ENCODE measurements at regions not wholly inside any gene's neighbourhood (a gene's known extent, or its start where the extent isn't known, plus 50 kb on each side); places are given as distances from the start of the nearest gene placed in this dataset.
A peak's percentile ranks its signal among the peaks of the same experiment; 100 is the strongest.

DNA sequence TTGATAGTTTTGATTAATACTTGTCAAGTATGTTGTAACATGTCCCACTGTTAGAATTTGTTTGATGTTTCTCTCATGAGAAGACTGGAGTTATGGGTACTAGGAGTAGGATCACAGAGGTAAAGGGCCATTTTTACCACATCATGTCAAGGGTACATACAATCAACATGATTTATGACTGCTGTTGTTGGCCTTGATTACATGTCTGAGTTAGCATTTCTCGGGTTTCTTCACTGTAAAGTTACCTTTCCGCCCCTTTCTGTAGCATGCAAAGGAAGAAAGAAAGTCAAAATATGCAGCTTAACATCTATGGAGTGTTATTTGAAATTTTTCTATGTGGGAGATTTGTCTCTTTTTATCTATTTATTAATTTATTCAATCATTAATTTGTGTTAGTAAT lies 1456.4 kb downstream of the SUCLG1 start:
- Histone ChIP-seq H3K4me3 (ENCODE audit: low read length in 3 of 3) (no peak overlapping the region), H3K4me1 (ENCODE audit: control insufficient read depth in 2 of 3, insufficient read depth in 2 of 3, low read depth in 1 of 3, low read length in 3 of 3) (no peaks in the 10 kb centered on the region), H3K27me3 (ENCODE audit: control insufficient read depth, insufficient read depth, low read length) (no peaks in the 10 kb centered on the region), H3K36me3 (ENCODE audit: control insufficient read depth in 2 of 3, insufficient read depth in 3 of 3, low read length in 3 of 3) (no peaks in the 10 kb centered on the region), H3K9me3 (ENCODE audit: control insufficient read depth in 2 of 3, insufficient read depth in 1 of 3, low read length in 3 of 3) (no peaks in the 10 kb centered on the region), H3K27ac (ENCODE audit: low read depth in 2 of 2, low read length in 2 of 2) (no peak overlapping the region), H3K9ac (ENCODE audit: low read length in 3 of 3) (no peak overlapping the region)
- TF ChIP-seq, protein P1, sequence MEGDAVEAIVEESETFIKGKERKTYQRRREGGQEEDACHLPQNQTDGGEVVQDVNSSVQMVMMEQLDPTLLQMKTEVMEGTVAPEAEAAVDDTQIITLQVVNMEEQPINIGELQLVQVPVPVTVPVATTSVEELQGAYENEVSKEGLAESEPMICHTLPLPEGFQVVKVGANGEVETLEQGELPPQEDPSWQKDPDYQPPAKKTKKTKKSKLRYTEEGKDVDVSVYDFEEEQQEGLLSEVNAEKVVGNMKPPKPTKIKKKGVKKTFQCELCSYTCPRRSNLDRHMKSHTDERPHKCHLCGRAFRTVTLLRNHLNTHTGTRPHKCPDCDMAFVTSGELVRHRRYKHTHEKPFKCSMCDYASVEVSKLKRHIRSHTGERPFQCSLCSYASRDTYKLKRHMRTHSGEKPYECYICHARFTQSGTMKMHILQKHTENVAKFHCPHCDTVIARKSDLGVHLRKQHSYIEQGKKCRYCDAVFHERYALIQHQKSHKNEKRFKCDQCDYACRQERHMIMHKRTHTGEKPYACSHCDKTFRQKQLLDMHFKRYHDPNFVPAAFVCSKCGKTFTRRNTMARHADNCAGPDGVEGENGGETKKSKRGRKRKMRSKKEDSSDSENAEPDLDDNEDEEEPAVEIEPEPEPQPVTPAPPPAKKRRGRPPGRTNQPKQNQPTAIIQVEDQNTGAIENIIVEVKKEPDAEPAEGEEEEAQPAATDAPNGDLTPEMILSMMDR (IDR thresholded peaks at IDR 0.05; ENCODE audit: borderline replicate concordance, extremely low read depth, insufficient read depth): no peak
- peak in 2 of 5 donors; percentile 59 to 65 for DNase-seq
- no peak for FAIRE-seq
- intact Hi-C loops (cut with DNase I): no loop called here

DNA sequence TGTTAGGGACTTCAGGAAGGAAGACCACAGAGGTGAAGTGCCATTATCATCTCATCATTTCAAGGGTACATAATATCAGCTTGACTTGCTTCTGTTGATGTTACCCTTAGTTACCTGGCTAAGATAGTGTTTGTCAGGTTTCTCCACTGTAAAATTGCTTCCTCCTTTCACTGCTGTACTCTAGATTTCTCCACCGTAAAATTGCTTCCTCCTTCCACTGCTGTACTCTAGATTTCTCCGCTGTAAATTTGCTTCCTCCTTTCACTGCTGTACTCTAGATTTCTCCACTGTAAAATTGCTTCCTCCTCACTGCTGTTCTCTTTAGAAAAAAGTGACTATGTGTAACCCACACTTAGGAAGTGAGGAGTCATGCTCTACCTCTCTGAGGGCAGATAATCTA lies 1460.3 kb downstream of the SUCLG1 start:
- TF ChIP-seq, protein P1 (IDR thresholded peaks at IDR 0.05; ENCODE audit: borderline replicate concordance, extremely low read depth, insufficient read depth): no peak
- no peaks in the 10 kb centered on the region for H3K36me3 ChIP-seq (ENCODE audit: control insufficient read depth in 2 of 3, insufficient read depth in 3 of 3, low read length in 3 of 3)
- H3K27me3 ChIP-seq (ENCODE audit: control insufficient read depth, insufficient read depth, low read length): no peaks in the 10 kb centered on the region
- DNase-seq: no peak
- no peak overlapping the region for H3K9ac ChIP-seq (ENCODE audit: low read length in 3 of 3)
- no peaks in the 10 kb centered on the region for H3K9me3 ChIP-seq (ENCODE audit: control insufficient read depth in 2 of 3, insufficient read depth in 1 of 3, low read length in 3 of 3)
- no peak overlapping the region for H3K27ac ChIP-seq (ENCODE audit: low read depth in 2 of 2, low read length in 2 of 2)
- H3K4me3 ChIP-seq (ENCODE audit: low read length in 3 of 3): no peak overlapping the region
- FAIRE-seq: no peak
- no peaks in the 10 kb centered on the region for H3K4me1 ChIP-seq (ENCODE audit: control insufficient read depth in 2 of 3, insufficient read depth in 2 of 3, low read depth in 1 of 3, low read length in 3 of 3)
- intact Hi-C loops (cut with DNase I): no loop called here

GRCh38 chr2:82996217-82996616 lies 1462.9 kb downstream of the SUCLG1 start:
- no peak overlapping the region for H3K9ac ChIP-seq (ENCODE audit: low read length in 3 of 3)
- no peak overlapping the region for H3K27ac ChIP-seq (ENCODE audit: low read depth in 2 of 2, low read length in 2 of 2)
- H3K27me3 ChIP-seq (ENCODE audit: control insufficient read depth, insufficient read depth, low read length): no peaks in the 10 kb centered on the region
- intact Hi-C loops (cut with DNase I): no loop called here
- TF ChIP-seq, protein P1 (IDR thresholded peaks at IDR 0.05; ENCODE audit: borderline replicate concordance, extremely low read depth, insufficient read depth): no peak
- no peaks in the 10 kb centered on the region for H3K36me3 ChIP-seq (ENCODE audit: control insufficient read depth in 2 of 3, insufficient read depth in 3 of 3, low read length in 3 of 3)
- no peaks in the 10 kb centered on the region for H3K9me3 ChIP-seq (ENCODE audit: control insufficient read depth in 2 of 3, insufficient read depth in 1 of 3, low read length in 3 of 3)
- no peaks in the 10 kb centered on the region for H3K4me1 ChIP-seq (ENCODE audit: control insufficient read depth in 2 of 3, insufficient read depth in 2 of 3, low read depth in 1 of 3, low read length in 3 of 3)
- FAIRE-seq (no peak), DNase-seq (no peak)
- no peak overlapping the region for H3K4me3 ChIP-seq (ENCODE audit: low read length in 3 of 3)

DNA sequence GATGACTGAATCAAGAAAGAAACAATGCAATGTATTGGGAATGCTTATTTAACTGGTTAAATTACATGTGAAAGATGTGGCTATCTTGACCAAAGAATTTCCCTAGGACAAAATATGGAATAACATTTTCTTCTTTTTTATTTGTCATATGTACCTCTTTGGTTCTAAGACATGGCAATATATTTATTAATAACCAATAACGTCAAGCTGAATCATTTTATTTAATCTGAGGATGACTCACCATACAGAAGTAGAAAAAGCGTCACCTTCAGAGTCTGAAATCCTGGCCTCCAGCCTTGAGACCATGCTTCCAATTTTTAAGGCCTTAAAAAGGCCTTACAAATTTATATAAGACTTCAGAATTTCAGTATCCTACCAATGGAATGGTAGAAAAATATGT lies 1464.9 kb downstream of the SUCLG1 start:
- DNase-seq (no peak), FAIRE-seq (no peak)
- H3K9ac ChIP-seq (ENCODE audit: low read length in 3 of 3): no peak overlapping the region
- H3K4me3 ChIP-seq (ENCODE audit: low read length in 3 of 3): no peak overlapping the region
- no peak overlapping the region for H3K27ac ChIP-seq (ENCODE audit: low read depth in 2 of 2, low read length in 2 of 2)
- no peaks in the 10 kb centered on the region for H3K4me1 ChIP-seq (ENCODE audit: control insufficient read depth in 2 of 3, insufficient read depth in 2 of 3, low read depth in 1 of 3, low read length in 3 of 3)
- no peaks in the 10 kb centered on the region for H3K9me3 ChIP-seq (ENCODE audit: control insufficient read depth in 2 of 3, insufficient read depth in 1 of 3, low read length in 3 of 3)
- TF ChIP-seq, protein P1 (IDR thresholded peaks at IDR 0.05; ENCODE audit: borderline replicate concordance, extremely low read depth, insufficient read depth): no peak
- no peaks in the 10 kb centered on the region for H3K36me3 ChIP-seq (ENCODE audit: control insufficient read depth in 2 of 3, insufficient read depth in 3 of 3, low read length in 3 of 3)
- intact Hi-C loops (cut with DNase I): no loop called here
- no peaks in the 10 kb centered on the region for H3K27me3 ChIP-seq (ENCODE audit: control insufficient read depth, insufficient read depth, low read length)
